ENCODE measurements at regions not wholly inside any gene's neighbourhood (a gene's known extent, or its start where the extent isn't known, plus 50 kb on each side); places are given as distances from the start of the nearest gene placed in this dataset.
A peak's percentile ranks its signal among the peaks of the same experiment; 100 is the strongest.

DNA sequence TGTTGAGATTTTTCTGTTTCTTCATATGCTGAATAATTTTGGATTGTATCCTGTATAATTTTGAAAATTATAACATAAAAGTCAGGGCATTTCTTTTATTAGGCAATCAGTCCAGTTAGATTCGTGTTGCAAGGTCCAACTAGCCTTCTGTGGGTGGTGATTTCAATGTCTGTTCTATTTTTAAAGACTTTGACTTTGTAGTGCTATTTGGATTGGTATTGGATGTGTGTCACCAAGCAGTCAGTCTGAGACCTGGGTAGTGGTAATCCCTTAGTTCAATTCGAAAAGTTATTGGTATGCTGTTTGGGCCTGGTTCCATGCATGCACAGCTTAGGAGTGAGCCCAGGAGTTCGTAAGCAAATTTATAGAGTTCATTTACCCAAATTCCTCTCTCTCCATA is 82.2 kb downstream of the EPDR1 start:
- DNase-seq: no peak

DNA sequence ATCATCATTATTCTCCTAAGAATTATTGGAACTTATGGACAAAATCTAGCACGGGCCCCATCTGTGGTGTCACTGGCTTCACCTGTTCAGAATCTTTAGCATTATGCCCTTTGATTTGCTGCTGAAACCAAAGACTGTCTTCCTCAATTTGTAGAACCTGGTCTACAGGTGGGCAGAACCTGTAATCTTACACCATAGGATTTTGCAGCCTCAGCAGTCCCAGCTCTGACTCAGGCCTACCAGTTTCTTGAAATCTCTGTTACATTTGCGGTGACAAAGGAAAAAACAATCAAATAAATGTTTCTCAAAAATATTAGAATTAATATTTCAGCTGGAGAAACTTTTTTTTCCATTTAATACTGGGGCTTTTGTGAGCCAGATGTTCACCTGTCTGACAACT is 86.1 kb downstream of the EPDR1 start:
- no peak for DNase-seq

DNA sequence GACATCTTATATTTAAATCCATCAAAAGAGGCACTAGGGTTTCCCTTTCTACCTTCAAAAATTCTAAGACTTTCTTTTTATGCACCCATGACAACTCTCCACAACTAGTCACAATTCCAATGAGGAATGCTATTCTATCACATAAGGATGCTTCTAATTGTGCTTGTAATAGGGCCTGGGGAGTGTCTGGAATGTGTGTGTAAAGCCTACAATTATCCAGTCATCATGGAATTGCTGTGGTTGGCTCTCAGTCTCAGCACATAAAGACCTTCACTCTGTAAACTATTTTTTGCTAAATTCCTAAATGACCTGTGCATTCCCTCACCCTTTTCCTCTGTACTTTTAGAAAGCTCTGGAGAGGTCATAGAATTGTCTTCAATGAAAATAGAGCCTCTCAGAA is 86.7 kb downstream of the EPDR1 start:
- no peak for DNase-seq

DNA sequence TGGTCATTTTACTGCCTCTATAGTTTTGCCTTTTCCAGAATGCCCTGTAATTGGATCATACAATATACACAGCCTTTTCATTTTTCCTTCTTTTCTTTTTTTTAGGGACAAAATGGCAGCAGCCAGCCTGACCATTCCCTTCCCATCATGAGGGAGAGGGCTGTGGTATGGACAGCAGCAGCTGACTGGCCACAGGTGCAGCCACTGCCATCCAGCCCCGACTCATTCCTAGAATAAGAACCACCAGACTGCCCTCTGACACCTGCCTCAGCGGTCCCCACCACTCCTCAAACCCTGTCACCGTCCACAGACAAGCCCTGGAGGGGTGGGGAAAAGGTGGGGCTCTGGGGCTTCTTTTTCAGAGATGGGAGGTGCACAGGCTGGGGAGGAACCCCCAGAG is 92.8 kb downstream of the EPDR1 start:
- no peak for DNase-seq

DNA sequence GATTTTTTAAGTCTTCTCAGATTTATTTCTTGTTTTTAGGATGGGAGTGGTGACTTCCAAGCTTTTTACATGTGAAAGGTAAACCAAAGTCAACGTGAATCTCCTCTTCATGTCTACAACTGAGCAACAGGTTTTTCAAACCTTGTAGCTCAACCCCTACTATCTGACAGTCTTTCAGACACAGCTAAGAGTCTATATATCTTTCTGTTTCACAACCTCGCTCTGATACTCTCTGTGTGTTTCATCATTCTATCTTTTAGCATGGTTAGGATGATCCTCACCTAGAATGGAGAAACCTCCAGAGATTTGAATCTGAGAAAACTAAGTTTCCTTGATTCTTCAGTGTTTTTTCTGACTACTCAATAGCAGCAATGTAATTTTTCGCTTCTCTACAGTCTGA is 96.1 kb downstream of the EPDR1 start:
- no peak for DNase-seq

DNA sequence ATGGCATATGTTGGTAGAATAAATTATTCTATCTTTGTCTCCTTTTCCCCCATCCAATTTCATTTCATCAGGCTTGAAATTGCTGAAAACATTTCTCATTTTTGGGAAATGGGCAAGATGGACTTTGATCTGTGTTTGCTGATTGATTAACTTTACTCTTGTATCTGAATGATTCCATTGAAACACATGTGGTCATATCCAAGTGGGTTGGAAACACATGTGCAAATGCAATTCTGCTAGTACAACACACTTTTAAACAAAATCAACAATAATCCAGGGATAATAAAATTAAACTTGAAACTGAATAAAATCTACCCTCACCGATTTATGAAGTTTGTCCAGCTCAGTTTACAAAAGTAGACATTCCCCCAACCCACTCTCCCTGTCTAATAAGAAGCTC is 96.9 kb downstream of the EPDR1 start:
- DNase-seq: no peak

DNA sequence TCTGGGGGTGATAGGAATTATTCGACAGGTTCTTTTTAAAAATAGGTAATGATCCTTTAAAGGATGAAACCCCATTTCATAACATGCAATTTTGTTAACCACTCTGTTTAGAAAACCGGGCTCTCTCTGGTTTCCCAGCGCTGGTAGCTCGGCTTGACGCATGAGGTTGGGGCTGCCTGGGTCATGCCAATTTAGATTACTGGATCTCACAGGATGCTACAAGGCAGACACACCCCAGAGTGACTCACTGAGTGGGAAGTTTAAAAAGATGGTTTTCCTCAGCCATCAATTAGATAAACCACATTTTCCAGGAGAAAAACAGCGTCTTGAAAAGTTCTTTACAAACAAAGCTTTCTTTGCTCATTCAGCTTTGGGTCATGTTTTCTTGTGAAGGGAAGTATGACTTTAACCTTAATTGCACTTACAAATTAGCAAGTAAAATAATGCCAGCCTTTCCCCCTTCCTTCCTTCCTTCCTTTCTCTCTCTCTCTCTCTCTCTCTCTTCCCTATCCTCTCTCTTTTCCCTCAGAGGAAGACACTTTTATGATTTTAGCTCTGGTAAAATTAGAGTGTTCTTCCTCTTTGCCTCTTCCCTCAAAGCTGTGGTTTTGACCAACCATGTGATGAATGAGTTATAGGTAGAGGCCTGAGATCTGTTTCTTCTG is 99.8 kb downstream of the EPDR1 start:
- no peak for DNase-seq

DNA sequence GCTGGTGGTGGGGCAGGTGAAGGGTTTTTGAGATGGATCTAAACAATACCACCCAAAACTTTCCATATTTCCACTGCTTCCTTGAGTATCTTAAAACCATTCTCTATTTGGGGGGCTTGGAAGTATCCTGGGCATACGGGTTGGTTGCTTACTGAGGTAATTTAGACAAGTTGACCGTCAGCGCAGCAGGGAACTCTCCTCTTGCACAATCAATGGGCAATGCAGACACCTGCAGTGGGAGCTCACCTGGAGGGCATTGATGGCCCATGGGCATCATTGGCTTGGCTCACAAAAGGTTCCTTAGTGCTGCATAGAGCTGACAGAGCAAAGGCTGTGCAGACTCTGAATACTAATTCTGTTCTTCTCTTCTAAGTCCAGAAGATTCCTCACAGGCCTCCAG is 101.5 kb downstream of the EPDR1 start:
- DNase-seq: no peak

DNA sequence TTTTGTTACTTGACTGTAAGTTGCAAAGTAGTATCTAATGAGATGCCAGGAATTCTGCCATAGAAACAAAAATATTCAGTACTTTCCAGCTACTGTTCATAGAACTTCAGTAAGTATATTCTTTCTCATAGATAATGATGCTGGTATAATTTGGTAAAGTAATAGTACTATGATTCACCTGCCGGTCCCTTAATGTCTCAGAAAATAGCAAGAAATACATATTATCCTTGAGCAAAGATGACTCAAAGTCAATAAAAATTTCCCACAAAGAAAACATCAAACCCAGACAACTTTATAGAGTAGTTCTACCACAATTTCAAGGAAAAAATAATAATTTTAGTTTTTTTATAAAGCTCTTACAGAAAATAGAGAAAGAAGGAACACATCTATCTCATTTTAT is 105.4 kb downstream of the EPDR1 start:
- DNase-seq: no peak

DNA sequence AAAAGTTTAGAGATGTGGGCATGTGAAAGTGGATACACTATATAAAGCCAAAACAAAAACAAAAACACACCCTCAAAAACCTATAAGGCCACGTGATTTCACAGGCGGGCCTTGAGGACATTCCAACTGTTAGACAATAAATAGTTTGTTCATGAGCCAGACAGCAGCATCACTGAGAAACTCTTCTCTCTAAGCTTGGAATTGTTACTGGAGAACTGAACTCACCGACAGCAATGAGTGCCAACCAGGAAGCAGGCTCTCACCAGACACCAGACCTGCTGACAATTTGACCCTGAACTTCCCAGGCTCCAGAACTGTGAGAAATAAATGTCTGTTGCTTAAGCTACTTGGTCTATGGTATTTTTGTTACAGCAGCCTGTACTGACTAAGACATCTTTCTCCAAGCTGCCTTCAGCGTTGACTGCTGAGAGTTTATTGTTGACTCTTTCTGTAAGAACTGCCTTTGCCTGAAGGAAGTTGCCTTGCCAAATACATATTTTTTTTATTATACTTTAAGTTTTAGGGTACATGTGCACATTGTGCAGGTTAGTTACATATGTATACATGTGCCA is 107.5 kb downstream of the EPDR1 start:
- no peak for DNase-seq

DNA sequence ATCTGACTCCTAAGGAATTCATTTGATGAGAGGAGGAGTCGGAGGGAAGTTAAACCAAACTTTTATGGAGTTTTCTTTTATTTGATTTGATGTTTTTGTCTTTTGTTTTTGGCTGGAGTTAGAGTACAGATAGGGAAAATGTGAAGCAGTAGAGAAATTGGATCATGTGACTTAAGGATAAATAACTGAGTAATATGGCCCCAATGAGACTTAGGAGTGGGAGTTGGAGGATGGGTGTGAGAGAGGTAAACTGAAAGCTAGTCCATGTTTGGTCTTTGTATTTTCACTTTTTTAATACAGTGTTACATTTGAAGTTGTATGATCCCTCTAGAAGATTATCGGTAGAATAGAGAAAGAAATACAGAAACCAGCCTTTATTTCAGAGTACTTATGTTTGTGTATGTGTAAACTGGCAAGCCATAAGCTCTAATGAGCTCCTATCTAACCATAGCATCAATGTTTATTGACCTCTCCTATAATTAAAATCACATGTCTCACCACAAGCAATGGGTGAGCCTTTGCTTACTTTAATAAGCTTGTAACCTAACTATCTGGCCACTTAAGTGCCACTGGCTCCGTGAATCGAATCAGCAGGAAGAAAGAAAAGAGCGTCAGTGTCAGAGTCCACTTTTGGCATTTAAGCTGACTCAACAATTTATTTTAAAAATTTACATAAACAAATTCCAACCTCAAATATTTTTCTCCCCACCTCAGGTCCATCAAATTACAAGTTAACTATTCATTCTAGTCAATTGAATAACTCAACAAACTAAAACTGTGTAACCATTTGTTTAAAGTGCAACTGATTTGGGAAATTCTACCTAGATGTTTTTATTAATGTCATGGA is 113.8 kb downstream of the EPDR1 start:
- no peak for DNase-seq

DNA sequence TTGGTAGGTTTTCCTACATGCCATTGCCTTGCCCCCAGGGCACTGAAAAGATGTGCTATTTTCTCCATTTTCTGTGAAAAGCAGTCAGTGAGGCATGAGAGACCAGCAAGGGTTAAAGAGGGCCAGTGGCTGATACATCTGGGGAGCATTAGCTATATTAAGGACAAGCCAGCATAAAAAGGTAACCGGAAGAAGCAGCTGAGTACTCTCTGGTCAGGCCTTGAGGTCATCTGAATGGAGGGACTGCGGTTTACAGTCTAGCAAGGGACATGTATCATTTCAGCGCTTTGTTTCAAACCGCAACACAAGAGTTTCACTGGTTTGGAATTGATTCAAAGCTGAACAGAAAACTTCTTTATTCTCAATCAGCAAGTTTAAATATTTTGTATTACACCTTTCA is 120.4 kb downstream of the EPDR1 start:
- no peak for DNase-seq

DNA sequence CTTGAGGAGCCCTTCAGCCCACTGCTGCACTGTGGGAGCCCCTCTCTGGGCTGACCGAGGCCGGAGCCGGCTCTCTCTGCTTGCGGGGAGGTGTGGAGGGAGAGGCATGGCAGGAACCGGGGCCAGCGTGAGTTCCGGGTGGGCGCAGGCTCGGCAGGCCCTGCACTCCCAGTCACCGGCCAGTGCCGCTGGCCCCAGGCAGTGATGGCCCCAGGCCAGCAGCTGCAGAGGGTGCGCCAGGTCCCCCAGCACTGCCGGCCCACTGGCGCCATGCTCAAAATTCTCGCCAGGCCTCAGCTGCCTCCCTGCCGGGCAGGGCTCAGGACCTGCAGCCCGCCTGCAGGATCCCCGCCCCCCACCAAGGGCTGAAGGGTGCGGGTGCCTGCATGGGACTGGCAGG is 128.4 kb upstream of the STARD3NL start:
- DNase-seq: no peak

DNA sequence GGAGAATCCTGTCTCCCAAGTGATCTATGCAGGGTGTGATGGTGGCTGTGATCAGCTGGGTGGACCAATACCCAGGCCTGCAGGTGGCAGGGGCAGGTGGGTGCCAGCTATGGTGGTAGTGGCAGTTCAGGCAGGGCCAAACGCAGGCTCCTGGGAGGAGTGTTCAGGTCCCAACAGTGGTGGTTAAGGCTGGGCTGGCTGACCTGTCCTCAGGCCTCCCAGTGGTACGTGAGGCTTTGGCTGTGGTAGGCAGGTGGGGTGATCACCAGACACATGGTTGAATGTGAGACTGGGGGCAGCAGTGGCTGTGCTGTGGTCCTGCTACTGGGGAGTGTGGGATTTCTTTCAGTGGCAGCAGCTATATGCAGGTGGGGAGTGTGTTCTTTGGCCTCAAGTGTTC is 126.7 kb upstream of the STARD3NL start:
- DNase-seq: no peak

DNA sequence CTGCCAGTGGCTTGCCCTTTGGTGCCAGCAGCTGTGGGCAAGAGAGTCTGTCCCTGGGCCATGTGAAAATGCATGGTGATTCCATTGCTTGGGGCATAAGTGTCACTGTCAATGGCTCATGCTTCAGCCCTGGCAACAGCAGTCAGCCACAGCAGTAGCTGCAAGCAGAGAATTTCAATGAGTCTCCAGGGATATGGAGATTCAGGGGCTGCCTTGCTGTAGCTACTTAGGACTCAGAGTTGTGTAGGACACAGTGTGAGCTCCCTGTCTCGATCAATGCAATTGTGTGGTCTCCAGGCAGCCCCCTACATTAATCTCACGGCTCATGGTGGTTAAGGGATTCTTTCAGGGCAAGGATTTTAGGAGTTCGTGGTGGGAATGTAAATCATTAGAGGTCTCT is 126.3 kb upstream of the STARD3NL start:
- no peak for DNase-seq

DNA sequence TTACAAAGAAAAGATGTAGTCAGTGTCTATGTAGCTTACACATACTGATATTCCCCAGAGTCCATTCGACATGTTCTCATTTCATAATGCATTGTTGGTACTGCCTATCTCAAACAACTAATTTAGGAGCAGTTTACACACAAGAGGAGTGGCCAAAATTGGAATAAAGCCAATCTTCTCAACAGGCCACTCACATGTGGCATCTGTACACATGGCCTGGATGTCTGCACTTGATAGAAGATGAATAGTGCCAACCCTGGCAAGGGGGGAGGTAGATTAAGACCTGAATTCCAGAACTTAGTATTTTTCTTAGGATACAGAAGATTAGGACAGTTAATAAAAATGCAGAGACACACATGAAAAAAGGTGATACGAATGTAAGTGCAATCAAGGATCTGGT is 125.3 kb upstream of the STARD3NL start:
- DNase-seq: no peak

DNA sequence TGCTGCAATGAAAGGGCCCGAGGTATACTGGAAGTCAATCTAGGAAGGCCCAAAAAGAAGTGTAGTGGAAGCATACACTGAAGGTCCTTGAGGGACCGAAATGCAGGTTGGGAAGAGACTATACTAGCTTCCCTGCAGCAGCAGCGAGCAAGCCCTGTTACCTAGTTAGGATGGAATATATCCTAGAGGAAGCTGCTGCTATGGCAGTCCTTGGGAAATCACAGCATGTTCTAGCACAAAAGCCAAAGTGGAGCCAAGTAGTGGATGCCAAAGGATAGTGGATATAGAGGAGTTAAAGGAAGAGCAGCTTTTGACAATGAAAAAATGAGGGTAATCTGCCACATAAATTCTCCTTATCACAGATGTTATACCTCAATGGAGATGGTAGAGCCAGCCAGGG is 123.8 kb upstream of the STARD3NL start:
- DNase-seq: no peak

DNA sequence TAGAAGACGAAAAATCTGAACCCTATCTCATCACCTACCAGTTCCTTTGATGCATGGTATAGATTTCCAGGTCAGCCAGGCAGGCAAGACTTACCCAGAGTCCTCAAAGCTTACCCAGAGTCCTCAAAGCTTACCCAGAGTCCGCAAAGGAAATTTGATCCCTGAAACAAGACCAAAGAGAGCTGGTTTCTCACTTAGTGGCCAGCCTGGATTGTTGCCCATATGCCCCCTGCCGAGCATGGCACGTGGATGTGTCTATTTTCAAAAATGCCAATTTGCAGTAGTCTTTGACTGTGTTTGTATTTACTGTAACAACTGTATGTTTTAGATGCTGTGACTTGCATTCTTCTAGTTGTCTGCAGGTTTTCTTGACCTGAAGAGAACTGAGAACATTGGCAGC is 120.2 kb upstream of the STARD3NL start:
- DNase-seq: no peak

DNA sequence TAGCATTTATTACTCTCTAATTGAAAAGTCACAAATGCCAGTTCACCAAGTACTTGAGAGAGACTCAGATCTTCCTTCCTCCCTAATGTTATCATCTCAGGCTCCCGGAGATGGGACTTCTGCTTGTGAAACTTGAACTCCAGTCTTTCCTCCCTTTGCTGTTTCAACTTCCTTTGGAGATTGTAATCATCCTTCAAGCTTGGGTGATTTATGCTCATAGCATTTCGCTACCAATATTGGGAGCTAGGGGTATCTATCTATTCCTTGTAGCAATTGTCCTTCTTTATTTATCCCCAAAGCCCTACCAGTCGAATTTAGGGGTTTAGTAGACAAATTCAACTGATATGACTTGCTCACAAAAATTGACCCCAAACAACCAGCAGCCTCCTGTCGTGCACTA is 117.9 kb upstream of the STARD3NL start:
- DNase-seq: no peak

DNA sequence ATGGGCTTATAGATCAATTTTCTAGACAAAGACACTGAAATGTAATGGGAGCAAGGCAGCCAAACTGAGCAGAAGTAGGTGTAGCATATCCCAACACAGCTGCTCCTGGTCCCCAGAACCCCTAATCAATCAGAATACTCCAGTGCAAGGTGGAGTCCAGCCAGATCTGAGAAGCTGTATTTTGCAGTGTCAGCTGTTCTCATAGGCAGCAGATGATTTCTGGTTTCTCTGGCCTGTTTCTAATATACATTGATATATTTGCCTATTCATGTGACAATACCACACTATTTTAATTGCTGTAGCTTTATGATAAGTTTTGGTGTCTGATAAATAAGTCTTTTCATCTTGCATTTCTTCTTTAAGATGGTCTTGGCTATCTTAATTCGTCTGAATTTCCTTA is 117.4 kb upstream of the STARD3NL start:
- DNase-seq: no peak

DNA sequence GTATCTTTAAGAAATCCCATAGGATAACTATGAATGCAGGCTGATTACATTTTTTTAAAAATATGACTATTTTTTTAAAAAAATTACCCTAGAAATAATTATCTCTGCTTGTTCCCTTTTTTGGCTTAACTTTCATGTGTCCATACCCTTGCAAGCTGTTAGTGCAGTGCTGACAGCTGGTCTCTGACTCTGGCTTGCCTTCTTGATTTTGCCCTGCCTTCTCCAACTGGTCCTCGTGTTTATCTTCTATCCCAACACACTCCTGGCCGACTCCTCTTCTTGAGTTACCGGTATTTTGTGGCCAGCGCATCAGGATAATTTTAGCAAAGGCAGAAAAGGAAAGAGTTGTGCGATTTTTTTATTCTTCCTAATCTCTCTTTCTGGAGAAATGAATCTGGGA is 111.7 kb upstream of the STARD3NL start:
- no peak for DNase-seq

DNA sequence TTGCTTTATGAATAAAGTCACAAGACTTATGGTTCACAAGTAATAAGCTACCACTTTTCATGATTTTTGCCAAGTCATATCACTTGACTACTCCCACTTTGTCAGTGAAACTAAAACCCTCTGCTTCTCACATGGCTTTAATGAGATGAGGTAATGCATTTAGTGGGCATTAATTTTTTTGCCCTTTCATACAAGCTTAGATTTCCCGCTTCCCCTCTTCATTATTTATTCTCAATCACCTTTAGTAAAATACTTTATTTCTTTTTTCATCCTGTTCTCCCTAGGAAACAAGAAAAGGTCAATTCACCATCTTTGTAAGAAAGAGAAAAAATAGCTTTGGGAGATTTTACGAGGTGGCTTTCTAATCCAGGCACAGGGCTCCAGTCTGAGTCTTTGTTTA is 109.6 kb upstream of the STARD3NL start:
- DNase-seq: no peak

DNA sequence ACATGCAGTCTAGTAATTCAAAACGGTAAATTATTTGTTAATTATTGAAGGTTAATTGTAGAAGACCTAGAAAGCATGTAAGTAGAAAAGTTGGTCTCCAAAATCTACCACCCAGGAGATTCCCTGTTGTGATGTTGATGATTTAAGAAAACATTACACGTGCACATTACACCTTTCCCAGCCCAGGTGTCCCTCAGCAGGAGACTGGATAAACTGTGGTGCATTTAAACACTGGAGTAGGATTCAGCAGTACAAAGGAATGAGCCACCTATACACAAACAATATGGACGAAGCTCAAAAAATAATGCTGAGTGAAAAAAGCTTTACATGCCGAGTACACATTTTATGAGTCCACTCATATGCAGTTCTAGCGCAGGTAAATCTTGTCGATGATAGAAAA is 109.0 kb upstream of the STARD3NL start:
- DNase-seq: no peak

DNA sequence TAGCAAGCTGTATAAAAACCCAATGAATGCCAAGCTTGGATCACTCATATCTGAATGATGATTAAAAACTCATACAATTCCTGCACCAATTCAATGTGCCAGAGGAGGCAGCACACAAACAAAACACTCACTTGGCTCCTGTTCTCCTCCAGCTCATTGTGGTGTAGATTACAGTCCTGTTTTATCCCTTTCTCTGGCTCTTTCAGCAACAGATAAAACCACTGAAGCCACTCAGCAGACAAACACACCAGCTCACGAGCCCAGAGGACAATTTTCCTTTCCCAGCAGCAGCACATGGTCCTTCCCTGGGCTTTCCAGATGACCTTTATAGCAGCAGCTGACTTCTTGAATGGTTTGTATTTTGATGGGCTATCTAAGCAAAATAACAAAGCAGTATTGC is 107.3 kb upstream of the STARD3NL start:
- peak in 1 of 3 donors; percentile 19 for DNase-seq
